ENCODE measurements at regions not wholly inside any gene's neighbourhood (a gene's known extent, or its start where the extent isn't known, plus 50 kb on each side); places are given as distances from the start of the nearest gene placed in this dataset.

GRCh38 chr6:44682987-44683779 lies 295.7 kb downstream of the CDC5L start:
- TF ChIP-seq, protein P1, sequence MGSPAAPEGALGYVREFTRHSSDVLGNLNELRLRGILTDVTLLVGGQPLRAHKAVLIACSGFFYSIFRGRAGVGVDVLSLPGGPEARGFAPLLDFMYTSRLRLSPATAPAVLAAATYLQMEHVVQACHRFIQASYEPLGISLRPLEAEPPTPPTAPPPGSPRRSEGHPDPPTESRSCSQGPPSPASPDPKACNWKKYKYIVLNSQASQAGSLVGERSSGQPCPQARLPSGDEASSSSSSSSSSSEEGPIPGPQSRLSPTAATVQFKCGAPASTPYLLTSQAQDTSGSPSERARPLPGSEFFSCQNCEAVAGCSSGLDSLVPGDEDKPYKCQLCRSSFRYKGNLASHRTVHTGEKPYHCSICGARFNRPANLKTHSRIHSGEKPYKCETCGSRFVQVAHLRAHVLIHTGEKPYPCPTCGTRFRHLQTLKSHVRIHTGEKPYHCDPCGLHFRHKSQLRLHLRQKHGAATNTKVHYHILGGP (tag by site-specific recombination; IDR thresholded peaks at IDR 0.05) = no peak
- no peak for TF ChIP-seq ZNF621 (tag by site-specific recombination; IDR thresholded peaks at IDR 0.05)
- TF ChIP-seq, protein P2, sequence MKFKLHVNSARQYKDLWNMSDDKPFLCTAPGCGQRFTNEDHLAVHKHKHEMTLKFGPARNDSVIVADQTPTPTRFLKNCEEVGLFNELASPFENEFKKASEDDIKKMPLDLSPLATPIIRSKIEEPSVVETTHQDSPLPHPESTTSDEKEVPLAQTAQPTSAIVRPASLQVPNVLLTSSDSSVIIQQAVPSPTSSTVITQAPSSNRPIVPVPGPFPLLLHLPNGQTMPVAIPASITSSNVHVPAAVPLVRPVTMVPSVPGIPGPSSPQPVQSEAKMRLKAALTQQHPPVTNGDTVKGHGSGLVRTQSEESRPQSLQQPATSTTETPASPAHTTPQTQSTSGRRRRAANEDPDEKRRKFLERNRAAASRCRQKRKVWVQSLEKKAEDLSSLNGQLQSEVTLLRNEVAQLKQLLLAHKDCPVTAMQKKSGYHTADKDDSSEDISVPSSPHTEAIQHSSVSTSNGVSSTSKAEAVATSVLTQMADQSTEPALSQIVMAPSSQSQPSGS (tag by site-specific recombination; IDR thresholded peaks at IDR 0.05; ENCODE audit: low read depth) = no peak
- no peak for TF ChIP-seq ZBTB48 (tag by site-specific recombination; IDR thresholded peaks at IDR 0.05)
- TF ChIP-seq EGR2 (tag by site-specific recombination; IDR thresholded peaks at IDR 0.05; ENCODE audit: low read depth) = no peak
- TF ChIP-seq IKZF3 (tag by site-specific recombination; IDR thresholded peaks at IDR 0.05) = no peak
- TF ChIP-seq ZNF239 (tag by site-specific recombination; IDR thresholded peaks at IDR 0.05) = no peak
- no peak for TF ChIP-seq ZNF155 (tag by site-specific recombination; IDR thresholded peaks at IDR 0.05)
- no peak overlapping the region for H3K27ac ChIP-seq (ENCODE audit: extremely low read depth, low read depth, low read length)
- H3K9me3 ChIP-seq (ENCODE audit: control insufficient read depth, insufficient read depth, low read depth, low read length) = no peaks in the 10 kb centered on the region
- H3K4me1 ChIP-seq (ENCODE audit: control insufficient read depth, insufficient read depth, low read length) = no peaks in the 10 kb centered on the region
- H3K36me3 ChIP-seq (ENCODE audit: control insufficient read depth in 2 of 2, insufficient read depth in 1 of 2, low read length in 2 of 2) = no peaks in the 10 kb centered on the region
- ChIA-PET CTCF (interaction anchor here (0.7 kb wide), 1 partner anchor 92 kb away, joined by 3 read pairs; no protein-coding TSS in a partner anchor), POLR2A (no interaction called here)
- no peak overlapping the region for H3K4me3 ChIP-seq (ENCODE audit: low read depth, low read length)

DNA sequence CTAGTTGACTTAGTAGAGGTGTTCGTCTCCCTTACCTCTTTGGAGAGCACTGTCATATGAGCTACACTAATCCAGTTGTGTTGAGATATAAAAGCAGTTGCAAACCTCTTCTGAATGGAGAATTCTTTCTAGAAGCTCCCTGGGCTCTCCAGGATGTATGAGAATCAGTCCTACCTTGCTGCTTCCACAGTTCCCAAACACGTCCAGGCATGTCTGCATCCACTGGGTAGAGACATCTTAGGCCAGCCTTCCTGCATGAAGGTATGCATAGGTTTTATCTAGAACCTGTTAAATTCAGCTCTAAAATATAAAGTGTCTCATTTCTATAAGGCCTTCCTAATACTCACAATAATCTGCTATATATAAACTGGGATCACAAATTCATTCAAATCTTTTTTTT lies 297.7 kb downstream of the CDC5L start:
- Histone ChIP-seq H3K27ac (ENCODE audit: extremely low read depth, low read depth, low read length) (no peak overlapping the region), H3K4me1 (ENCODE audit: control insufficient read depth, insufficient read depth, low read length) (no peaks in the 10 kb centered on the region), H3K36me3 (ENCODE audit: control insufficient read depth in 2 of 2, insufficient read depth in 1 of 2, low read length in 2 of 2) (no peaks in the 10 kb centered on the region), H3K9me3 (ENCODE audit: control insufficient read depth, insufficient read depth, low read depth, low read length) (no peaks in the 10 kb centered on the region), H3K4me3 (ENCODE audit: low read depth, low read length) (no peak overlapping the region)
- CTCF ChIA-PET = interaction anchor here (0.6 to 1.1 kb wide), 3 partner anchors 16 to 513 kb away, joined by 3 to 4 read pairs (median 3); no protein-coding TSS in a partner anchor
- POLR2A ChIA-PET = no interaction called here
- TF ChIP-seq ZNF114 (tag by site-specific recombination; IDR thresholded peaks at IDR 0.05) (no peak), ZNF354C (tag by site-specific recombination; IDR thresholded peaks at IDR 0.05; ENCODE audit: borderline replicate concordance, low read depth) (no peak), ZNF221 (tag by site-specific recombination; IDR thresholded peaks at IDR 0.05; ENCODE audit: borderline replicate concordance) (no peak), GLIS1 (tag by site-specific recombination; IDR thresholded peaks at IDR 0.05) (no peak), PRDM2 (tag by site-specific recombination; IDR thresholded peaks at IDR 0.05; ENCODE audit: borderline replicate concordance) (no peak), ZNF133 (tag by site-specific recombination; IDR thresholded peaks at IDR 0.05) (no peak), ZNF175 (tag by site-specific recombination; IDR thresholded peaks at IDR 0.05) (no peak), ZFHX2 (tag by site-specific recombination; conservative IDR thresholded peaks at IDR 0.05) (no peak), ZBTB11 (tag by site-specific recombination; conservative IDR thresholded peaks at IDR 0.05; ENCODE audit: low read depth) (no peak), ZNF600 (tag by site-specific recombination; IDR thresholded peaks at IDR 0.05) (no peak), EGR2 (tag by site-specific recombination; IDR thresholded peaks at IDR 0.05; ENCODE audit: low read depth) (no peak), HOXD13 (CRISPR knock-in tag; IDR thresholded peaks at IDR 0.05; ENCODE audit: borderline replicate concordance) (no peak), ZBTB48 (tag by site-specific recombination; IDR thresholded peaks at IDR 0.05) (no peak), ZNF660 (tag by site-specific recombination; IDR thresholded peaks at IDR 0.05) (no peak), ZNF223 (tag by site-specific recombination; IDR thresholded peaks at IDR 0.05) (no peak), ZSCAN16 (tag by site-specific recombination; IDR thresholded peaks at IDR 0.05) (no peak), ZNF514 (tag by site-specific recombination; IDR thresholded peaks at IDR 0.05) (no peak)
